Raji (cell line): ENCODE measurements at regions not wholly inside any gene's neighbourhood (a gene's known extent, or its start where the extent isn't known, plus 50 kb on each side); places are given as distances from the start of the nearest gene placed in this dataset.

Experiments used
- POLR2A ChIP-seq: IDR thresholded peaks from 2 replicates; pipeline ENCODE4 v1.6.1; 2011; ENCODE audit warnings: low read depth, low read length, control low read depth; ENCODE audit not compliant: insufficient read depth

GRCh38 chr17:77285594-77286390, 145.0 kb downstream of the SEC14L1 start:
- no peak for TF ChIP-seq POLR2A

DNA sequence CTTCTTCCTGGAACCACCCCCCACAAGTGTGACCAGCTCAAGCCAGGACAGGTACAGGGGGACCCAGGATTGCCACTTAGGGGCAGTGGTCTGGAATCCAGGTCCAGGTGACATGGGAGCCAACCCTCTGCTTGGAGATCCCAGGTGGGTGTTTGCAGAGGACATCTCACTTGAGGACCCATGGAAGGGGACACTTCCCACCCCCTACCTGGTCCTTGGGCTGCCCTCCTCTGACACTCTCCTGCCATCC, 145.5 kb downstream of the SEC14L1 start:
- no peak for TF ChIP-seq POLR2A

- TF ChIP-seq POLR2A = no peak
Observed at GRCh38 chr17:77286641-77287431, 146.1 kb downstream of the SEC14L1 start.

DNA sequence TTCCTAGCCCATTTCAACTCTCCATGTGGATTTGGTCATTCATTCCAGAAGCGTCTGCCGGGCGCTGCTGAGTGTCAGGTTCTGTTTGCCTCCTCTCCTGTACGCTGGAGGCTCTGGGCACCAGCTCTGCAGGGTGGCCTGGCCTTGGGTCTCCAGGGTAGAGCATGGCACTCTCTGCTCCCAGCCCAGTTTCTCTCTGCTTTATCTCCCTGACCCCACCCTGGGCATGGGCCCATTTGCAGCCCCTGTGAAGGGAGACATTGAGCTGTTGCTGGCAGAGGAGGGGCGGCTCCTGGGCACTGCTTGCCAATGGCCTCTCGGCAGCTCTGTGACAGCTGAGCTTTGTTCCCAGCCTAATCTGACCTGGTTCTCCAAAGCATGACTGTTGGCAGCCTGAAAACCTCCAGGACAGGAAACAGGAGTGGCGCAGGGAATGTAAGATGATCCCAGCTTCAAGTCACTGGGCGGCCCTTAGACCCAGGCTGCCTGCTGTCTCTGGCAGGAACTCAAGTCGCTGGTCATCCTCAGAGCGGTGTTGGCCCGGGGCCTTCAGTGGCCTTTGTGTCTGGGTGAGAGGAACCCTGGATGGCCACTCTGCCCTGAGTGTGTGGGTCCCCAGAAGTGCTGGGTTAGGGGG, 146.8 kb downstream of the SEC14L1 start:
- TF ChIP-seq POLR2A = no peak

GRCh38 chr17:77288115-77288619, 147.4 kb downstream of the SEC14L1 start:
- TF ChIP-seq POLR2A = no peak

DNA sequence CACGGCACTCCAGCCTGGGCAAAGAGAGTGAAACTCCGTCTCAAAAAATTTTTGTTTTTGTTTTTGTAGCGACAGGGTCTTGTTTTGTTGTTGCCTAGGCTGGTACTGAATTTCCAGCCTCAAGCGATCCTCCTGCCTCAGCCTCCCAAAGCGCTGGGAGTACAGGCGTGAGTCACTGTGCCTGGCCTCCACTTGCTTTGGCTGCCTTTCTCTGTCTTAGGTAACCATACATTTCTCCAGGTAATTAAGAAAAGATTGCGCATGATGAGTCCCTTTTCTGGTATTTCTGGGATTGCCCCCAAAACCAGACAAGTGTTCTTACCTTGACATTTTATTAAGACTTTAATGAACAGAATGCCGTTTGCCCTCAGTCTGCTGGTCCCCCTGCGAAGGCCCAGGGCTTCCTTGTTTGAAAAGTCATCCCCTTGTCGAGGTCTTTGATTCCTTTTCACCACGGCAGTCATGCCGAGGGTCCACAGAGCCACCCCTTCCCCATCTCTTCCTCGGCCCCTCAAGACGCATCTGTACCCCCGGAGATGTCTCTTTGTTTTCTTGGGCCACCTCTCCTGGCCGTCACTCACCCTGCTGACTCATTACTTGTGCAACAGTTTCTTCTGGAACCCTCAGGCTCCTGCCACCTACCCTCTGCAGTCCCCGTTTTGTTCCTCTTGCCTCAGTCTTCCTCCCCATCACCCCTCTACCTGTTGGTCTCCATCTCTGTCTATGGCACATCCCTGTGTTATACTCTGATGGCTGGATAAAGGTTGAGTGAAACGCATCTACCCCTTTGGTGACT, 151.0 kb downstream of the SEC14L1 start:
- no peak for TF ChIP-seq POLR2A

- TF ChIP-seq POLR2A = no peak
Observed at GRCh38 chr17:77294761-77295160, 154.0 kb downstream of the SEC14L1 start.

DNA sequence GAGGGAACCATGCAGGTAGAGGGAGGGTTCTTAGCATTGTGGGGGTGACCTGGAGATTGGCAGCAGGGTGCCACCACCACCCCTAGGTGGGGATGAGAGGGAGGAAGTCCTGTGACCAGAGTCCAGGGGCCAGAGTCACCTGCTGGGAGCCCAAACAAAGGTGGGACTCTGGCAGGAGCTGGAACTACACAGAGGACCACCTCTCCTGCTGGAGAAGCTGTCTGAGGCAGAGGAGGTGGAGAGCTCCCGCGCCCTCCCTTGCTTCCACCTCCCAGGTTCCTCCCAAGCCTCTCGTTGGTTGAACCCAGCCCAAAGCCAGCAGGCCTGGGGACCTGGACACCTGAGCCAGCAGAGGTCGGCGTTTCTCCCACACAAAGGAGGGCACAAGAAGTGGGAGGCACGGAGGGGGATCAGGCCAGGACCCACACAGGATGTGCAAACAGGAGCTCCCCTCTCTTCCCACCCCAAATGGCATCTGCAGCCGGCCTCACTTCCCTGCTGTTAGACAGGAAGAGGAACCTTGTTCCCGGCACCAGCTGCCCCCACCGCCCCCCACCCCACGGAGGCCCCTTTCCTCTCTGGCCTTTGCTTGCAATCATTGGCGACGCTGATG, 154.6 kb downstream of the SEC14L1 start:
- TF ChIP-seq POLR2A = no peak

DNA sequence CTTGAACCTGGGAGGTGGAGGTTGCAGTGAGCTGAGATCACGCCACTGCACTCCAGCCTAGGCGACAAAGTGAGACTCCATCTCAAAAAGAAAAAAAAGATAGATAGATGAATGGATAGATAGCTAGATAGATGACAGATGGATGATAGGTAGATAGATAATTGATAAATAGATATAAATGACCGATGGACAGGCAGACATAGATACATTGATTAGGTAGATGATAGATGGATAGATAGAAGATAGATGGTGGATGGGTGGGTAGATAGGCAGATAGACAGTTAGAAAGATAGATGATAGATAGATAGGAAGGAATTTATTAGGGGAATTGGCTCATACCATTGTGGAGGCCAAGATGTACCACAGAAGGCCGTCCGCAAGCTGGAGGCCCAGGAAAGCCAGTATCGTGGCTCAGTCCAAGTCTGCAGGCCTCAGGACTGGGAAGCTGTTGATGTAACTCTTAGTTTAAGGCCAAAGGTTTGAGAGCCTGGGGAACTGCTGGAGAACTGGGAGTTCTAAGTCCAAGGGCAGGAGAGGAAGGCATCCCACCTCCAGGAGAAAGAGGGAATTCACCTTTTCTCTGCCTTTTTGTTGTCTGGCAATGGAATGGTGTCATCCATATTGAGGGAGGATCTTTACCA, 156.1 kb downstream of the SEC14L1 start:
- no peak for TF ChIP-seq POLR2A

GRCh38 chr17:77297693-77298666, 157.2 kb downstream of the SEC14L1 start:
- TF ChIP-seq POLR2A = no peak

- TF ChIP-seq POLR2A = no peak
Observed at GRCh38 chr17:77298811-77299210, 158.0 kb downstream of the SEC14L1 start.

DNA sequence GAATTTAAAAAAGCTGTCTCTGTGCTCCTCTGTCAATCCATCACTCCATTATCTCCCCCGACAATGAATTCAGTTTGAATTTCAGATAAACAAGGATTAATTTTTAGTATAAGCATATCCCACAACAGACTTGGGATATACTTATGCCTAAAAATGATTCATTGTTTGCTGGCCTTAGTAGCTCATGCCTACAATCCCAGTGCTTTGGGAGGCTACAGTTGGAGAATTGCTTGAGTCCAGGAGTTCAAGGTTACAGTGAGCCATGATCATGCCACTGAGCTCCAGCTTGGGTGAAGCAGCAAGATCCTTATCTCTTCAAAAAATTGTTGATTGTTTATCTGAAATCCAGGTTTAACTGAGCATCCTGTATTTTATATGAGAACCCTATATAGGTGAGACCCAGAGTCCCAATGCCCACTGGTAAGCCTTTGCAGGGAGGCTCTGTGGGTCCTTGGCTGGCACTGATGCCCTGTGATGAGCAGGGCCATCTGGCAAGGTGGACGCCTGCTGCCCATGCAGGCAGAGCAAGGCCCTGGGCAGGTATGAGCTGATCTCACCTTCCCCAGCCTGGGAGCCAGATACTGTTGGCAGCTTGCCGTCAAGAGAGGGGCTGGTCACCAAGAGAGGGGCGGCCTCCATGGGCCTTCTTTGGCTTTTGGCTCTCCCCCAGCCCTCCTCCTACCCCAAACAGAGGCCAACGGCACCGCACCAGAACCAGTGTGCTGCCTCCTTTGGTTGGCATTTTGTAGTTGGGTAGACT, 158.7 kb downstream of the SEC14L1 start:
- no peak for TF ChIP-seq POLR2A
